AG09309 (cell line): ENCODE measurements at regions not wholly inside any gene's neighbourhood (a gene's known extent, or its start where the extent isn't known, plus 50 kb on each side); places are given as distances from the start of the nearest gene placed in this dataset.
"Not testable (repeated sequence)": the region's sequence is repeated elsewhere in the genome, so short reads cannot be mapped to it uniquely, and the experiment has no call there.

Source experiments
- DNase-seq: peaks from one replicate; pipeline ENCODE4 v3.0.0-alpha.2; 2010; ENCODE audit warnings: low read depth
- H3K4me3 ChIP-seq: 2 replicates; pipeline ENCODE4 v1.5.1; 2011; ENCODE audit warnings: mild to moderate bottlenecking, low read depth, low read length, moderate library complexity; ENCODE audit not compliant: control insufficient read depth
- TF ChIP-seq, protein P1 (sequence below): IDR thresholded peaks from 2 replicates; pipeline ENCODE4 v1.5.1; 2011; ENCODE audit warnings: mild to moderate bottlenecking, low read depth, low read length, inconsistent platforms; ENCODE audit not compliant: insufficient read depth, control insufficient read depth; ENCODE audit errors: missing control alignments

DNA sequence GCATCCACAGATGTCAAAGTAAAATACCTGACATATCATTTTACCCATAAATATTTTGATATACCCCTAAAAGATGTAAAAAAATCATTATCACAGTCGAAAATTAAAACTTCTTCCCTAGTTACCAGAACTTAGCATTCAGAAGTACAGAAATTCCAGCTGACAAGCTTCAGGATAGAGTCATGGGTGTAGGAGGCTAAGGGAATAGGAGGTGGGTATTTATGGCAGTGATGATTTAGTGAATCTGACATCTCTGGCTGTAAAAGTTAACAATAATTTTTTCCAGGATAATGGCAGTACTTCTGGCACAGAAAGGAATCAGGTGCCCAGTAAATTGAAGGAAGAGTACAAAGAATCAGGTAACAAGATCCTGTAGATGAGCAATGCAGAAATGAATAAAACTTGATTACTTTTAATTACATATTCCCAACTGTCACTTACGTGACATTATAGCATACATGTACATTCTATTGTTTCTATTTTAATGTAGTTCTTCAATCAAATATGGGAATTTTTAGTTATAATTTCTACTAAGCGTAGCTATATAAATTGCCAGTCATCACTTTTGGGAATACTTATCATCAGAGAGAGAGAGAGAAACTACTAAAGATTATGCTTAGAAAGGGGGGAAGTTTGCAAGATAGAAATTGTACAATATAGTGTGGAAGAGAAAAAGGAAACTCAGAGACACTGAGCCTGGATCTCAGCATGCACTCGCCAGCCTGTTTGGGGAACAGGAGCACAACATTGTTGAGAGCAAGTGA lies 143.4 kb downstream of the TMEM144 start:
- DNase-seq, result no peak
- no peak overlapping the region for H3K4me3 ChIP-seq
- TF ChIP-seq, protein P1, sequence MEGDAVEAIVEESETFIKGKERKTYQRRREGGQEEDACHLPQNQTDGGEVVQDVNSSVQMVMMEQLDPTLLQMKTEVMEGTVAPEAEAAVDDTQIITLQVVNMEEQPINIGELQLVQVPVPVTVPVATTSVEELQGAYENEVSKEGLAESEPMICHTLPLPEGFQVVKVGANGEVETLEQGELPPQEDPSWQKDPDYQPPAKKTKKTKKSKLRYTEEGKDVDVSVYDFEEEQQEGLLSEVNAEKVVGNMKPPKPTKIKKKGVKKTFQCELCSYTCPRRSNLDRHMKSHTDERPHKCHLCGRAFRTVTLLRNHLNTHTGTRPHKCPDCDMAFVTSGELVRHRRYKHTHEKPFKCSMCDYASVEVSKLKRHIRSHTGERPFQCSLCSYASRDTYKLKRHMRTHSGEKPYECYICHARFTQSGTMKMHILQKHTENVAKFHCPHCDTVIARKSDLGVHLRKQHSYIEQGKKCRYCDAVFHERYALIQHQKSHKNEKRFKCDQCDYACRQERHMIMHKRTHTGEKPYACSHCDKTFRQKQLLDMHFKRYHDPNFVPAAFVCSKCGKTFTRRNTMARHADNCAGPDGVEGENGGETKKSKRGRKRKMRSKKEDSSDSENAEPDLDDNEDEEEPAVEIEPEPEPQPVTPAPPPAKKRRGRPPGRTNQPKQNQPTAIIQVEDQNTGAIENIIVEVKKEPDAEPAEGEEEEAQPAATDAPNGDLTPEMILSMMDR, result no peak

DNA sequence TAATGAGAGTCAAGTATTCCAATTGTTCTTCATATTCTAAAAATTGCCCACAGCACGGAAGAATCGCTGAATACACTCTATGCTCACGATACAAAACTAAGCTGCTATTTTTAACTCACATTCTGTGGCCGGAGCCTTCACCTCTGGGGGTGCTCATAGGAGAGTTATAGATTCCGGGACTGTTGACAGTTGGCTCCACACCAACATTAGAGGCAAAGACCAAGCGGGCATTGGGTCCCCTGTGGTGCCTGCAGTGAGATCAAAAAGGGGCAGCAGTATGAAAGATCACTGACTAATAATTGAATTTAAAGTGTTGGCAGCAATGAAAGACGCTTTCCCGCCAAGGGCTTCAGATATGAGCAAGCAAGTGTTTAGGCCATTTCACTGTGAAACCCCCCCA lies 146.0 kb downstream of the TMEM144 start:
- no peak for DNase-seq
- TF ChIP-seq, protein P1, result no peak
- H3K4me3 ChIP-seq, result no peak overlapping the region

DNA sequence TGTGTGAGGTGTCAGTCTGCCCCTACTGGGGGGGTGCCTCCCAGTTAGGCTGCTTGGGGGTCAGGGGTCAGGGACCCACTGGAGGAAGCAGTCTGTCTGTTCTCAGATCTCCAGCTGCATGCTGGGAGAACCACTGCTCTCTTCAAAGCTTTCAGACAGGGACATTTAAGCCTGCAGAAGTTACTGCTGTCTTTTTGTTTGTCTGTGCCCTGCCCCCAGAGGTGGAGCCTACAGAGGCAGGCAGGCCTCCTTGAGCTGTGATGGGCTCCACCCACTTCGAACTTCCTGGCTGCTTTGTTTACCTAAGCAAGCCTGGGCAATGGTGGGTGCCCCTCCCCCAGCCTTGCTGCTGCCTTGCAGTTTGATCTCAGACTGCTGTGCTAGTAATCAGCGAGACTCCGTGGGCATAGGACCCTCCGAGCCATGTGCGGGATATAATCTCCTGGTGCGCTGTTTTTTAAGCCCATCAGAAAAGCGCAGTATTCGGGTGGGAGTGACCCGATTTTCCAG lies 153.7 kb upstream of the RXFP1 start:
- H3K4me3 ChIP-seq, DNase-seq: not testable (repeated sequence)

DNA sequence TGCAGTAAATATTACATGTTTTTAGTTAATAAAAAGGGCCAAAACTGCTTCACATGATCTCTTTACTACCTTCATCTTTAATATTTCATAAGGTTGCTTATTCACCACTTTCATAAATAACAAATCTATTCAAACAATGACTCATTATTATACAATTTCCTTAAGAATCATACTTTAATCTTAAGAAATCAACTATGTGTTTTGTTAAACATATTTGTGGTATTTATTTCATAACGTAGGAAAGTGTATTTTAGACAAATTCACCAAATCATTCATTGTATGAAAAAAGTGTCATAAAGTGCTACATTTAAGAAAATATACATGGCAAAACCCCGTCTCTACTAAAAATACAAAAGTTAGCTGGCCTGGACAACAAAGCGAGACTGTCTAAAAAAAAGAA lies 150.5 kb upstream of the RXFP1 start:
- no peak for DNase-seq
- TF ChIP-seq, protein P1, result no peak
- H3K4me3 ChIP-seq, result no peak overlapping the region

DNA sequence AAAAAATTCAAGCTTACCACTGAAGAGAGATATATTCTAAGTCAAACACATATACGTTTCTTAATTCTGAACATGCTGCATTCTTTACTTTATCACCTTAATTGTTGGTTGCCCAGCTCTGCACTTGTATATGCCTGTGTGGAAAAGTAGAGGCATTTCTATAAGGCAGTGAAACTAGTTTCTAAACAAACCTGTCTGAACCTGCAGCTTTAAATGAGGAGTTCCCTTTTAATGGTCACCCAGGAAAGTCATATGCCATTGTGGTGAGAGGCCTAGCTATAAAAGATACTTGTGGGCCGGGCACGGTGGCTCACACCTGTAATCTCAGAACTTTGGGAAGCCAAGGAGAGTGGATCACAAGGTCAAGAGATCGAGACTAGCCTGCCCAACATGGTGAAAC lies 147.4 kb upstream of the RXFP1 start:
- no peak overlapping the region for H3K4me3 ChIP-seq
- DNase-seq, result no peak
- TF ChIP-seq, protein P1, result no peak

DNA sequence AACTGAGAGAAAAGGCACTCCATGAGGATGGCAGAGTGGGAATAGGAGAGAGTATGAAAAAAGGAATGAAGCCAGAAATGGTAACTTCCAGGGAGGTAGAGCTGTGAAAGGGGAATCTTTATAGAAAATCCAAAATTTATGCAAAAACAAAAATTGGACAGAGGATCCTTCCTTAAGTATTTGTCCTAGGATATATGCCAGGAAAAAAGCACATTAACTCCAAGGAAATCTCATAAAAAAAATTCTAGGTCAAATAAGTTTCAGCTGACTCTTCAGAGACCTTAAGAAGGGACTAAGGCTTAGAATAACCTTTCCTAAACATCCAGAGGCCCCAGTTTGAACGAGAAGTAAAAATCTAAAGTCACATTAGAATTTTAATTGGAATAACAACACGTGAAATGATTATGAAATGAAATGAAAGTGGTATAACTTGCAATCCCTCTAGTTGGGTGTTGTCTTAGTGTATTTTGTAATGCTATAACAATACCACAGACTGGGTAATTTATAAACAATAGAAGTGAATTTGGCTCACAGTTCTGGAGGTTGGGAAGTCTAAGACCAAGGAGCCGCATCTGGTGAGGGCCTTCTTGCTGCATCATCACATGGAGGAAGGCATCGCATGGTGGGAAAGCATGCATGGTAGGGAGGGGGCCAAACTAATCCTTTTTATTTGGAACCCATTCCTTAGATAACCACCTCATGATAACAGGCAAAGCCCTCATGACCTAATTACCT lies 145.4 kb upstream of the RXFP1 start:
- peak; percentile 32 for DNase-seq
- TF ChIP-seq, protein P1, result no peak
- no peak overlapping the region for H3K4me3 ChIP-seq

DNA sequence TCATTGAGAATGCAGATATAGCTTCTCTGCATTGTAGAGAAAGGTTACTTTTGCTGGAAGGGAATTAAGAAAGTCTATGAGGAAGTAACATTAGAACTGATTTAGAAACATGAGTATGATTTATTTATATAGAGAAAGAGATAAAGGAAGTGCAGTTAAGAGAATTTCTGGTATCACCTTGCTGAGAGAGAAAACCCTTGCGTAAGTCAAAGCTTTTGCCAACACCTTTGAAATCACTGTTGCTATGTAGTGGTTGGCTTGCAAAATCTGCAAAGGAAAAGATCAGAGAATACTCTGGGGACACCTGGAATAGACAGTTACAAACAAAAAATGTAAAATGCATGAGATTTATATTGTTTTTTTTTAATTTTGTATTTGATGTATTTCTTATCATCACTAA lies 137.3 kb upstream of the RXFP1 start:
- H3K4me3 ChIP-seq, result no peak overlapping the region
- TF ChIP-seq, protein P1, result no peak
- no peak for DNase-seq
